ENCODE measurements at regions not wholly inside any gene's neighbourhood (a gene's known extent, or its start where the extent isn't known, plus 50 kb on each side); places are given as distances from the start of the nearest gene placed in this dataset.

GRCh38 chr14:85054178-85054577 is 475.8 kb upstream of the FLRT2 start:
- BruUV-seq (replicated peaks): no TSS peak
- POLR2A ChIA-PET: no interaction called here
- intact Hi-C loops (cut with micrococcal nuclease; ENCODE audit: unreplicated experiment): no loop called here

GRCh38 chr14:85056267-85056666 is 473.7 kb upstream of the FLRT2 start:
- DNase-seq (ENCODE audit: low read depth, low spot score) (no peak), ATAC-seq (no peak)
- H3K9me3 ChIP-seq (ENCODE audit: control insufficient read depth, insufficient read depth, low read depth, low read length): no peaks in the 10 kb centered on the region
- H3K4me1 ChIP-seq (ENCODE audit: control insufficient read depth, insufficient read depth, low read length): no peaks in the 10 kb centered on the region
- BruUV-seq (replicated peaks): no TSS peak
- no peak overlapping the region for H3K4me3 ChIP-seq (ENCODE audit: low read depth in 2 of 2, low read length in 2 of 2)
- no peaks in the 10 kb centered on the region for H3K36me3 ChIP-seq (ENCODE audit: control insufficient read depth, insufficient read depth, low read length)
- TF ChIP-seq REST (IDR thresholded peaks at IDR 0.05; ENCODE audit: insufficient read depth in 1 of 2, low read depth in 2 of 2, low read length in 1 of 2) (no peak), TCF7L2 (IDR thresholded peaks at IDR 0.05; ENCODE audit: low read depth, low read length) (no peak), CTCF (IDR thresholded peaks at IDR 0.05) (no peak), POLR2AphosphoS5 (IDR thresholded peaks at IDR 0.05; ENCODE audit: low read depth, low read length) (no peak), SIN3A (IDR thresholded peaks at IDR 0.05; ENCODE audit: borderline replicate concordance, insufficient read depth, low read depth, low read length) (no peak)
- H3K27ac ChIP-seq (ENCODE audit: low read length): no peak overlapping the region
- in situ Hi-C loops (cut with HindIII; ENCODE audit: low pct_unique_long_range_greater_than_20kb, low sequenced_read_pairs) (no loop called here), intact Hi-C loops (cut with micrococcal nuclease; ENCODE audit: unreplicated experiment) (no loop called here)
- ChIA-PET POLR2A (no interaction called here), CTCF (no interaction called here)
- no peaks in the 10 kb centered on the region for H3K27me3 ChIP-seq (ENCODE audit: control insufficient read depth, insufficient read depth, low read length)

More at GRCh38 chr14:85054178-85054577, 475.8 kb upstream of the FLRT2 start:
- Histone ChIP-seq H3K36me3 (ENCODE audit: control insufficient read depth, insufficient read depth, low read length) (no peaks in the 10 kb centered on the region), H3K4me3 (ENCODE audit: low read depth in 2 of 2, low read length in 2 of 2) (no peak overlapping the region), H3K4me1 (ENCODE audit: control insufficient read depth, insufficient read depth, low read length) (no peaks in the 10 kb centered on the region), H3K9me3 (ENCODE audit: control insufficient read depth, insufficient read depth, low read depth, low read length) (no peaks in the 10 kb centered on the region), H3K27me3 (ENCODE audit: control insufficient read depth, insufficient read depth, low read length) (no peaks in the 10 kb centered on the region), H3K27ac (ENCODE audit: low read length) (no peak overlapping the region)
- CTCF ChIA-PET: no interaction called here
- in situ Hi-C loops (cut with HindIII; ENCODE audit: low pct_unique_long_range_greater_than_20kb, low sequenced_read_pairs): no loop called here
- ATAC-seq: no peak
- no peak for TF ChIP-seq REST (IDR thresholded peaks at IDR 0.05; ENCODE audit: insufficient read depth in 1 of 2, low read depth in 2 of 2, low read length in 1 of 2)
- no peak for TF ChIP-seq TCF7L2 (IDR thresholded peaks at IDR 0.05; ENCODE audit: low read depth, low read length)
- TF ChIP-seq CTCF (IDR thresholded peaks at IDR 0.05): no peak
- no peak for TF ChIP-seq SIN3A (IDR thresholded peaks at IDR 0.05; ENCODE audit: borderline replicate concordance, insufficient read depth, low read depth, low read length)
- no peak for TF ChIP-seq POLR2AphosphoS5 (IDR thresholded peaks at IDR 0.05; ENCODE audit: low read depth, low read length)
- no peak for DNase-seq (ENCODE audit: low read depth, low spot score)
